ENCODE measurements at regions not wholly inside any gene's neighbourhood (a gene's known extent, or its start where the extent isn't known, plus 50 kb on each side); places are given as distances from the start of the nearest gene placed in this dataset.

DNA sequence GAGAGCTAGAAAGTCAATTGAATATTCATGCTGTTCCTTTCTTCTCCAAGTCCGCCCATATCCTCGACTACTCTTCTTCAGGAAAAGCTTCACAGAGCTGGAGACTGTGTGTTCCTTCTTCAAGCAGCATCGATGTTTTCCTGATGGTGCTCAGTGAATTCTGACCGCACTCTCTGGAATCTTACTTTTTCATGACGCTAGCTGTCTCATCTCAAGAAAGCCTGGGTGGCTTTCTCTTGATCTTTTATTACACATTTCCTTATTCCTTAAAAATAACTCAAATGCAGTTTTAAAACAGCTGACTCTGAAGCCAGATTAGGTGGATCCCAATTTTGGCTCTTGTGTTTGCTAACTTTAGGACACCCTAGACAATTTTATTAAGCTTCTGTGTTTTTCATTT, 1245.1 kb upstream of the LRRTM1 start:
- no peak for ATAC-seq
- H3K4me3 Mint-ChIP-seq: no peak overlapping the region
- H3K27ac Mint-ChIP-seq: no peak overlapping the region
- ChIA-PET CTCF (no interaction called here), POLR2A (interaction anchor here (0.7 kb wide), 1 partner anchor 1688 kb away, joined by 3 read pairs; no protein-coding TSS in a partner anchor)
- peaks cover 11% of the 10 kb centered on the region for H3K9me3 Mint-ChIP-seq (ENCODE audit: low read depth)
- no peaks in the 10 kb centered on the region for H3K4me1 Mint-ChIP-seq
- DNase-seq: no peak
- no peaks in the 10 kb centered on the region for H3K27me3 Mint-ChIP-seq
- intact Hi-C loops (cut with DNase I, micrococcal nuclease): no loop called here
- no peaks in the 10 kb centered on the region for H3K36me3 Mint-ChIP-seq (ENCODE audit: low read depth)

DNA sequence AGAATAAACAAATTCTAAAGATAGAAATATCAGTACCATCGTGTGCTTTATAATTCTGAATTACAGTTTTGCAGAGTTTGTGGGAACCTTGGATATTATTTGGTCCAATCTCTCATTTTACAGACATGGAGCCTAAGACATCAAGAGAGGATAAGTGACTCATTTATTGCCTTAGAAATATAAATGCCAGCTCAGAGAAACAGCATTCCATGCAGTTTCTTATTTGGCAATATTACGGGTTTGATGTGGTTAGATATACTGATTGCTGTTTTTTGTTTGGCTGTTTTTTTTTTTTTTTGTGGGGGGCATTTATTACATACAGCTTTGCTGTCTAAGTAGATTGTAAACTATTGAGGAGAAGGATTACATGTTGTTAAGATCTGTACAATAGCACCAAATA, 1241.1 kb upstream of the LRRTM1 start:
- H3K9me3 Mint-ChIP-seq (ENCODE audit: low read depth): peaks cover 9% of the 10 kb centered on the region
- DNase-seq (no peak), ATAC-seq (no peak)
- POLR2A ChIA-PET: no interaction called here
- no peak overlapping the region for H3K27ac Mint-ChIP-seq
- CTCF ChIA-PET: no interaction called here
- H3K36me3 Mint-ChIP-seq (ENCODE audit: low read depth): no peaks in the 10 kb centered on the region
- H3K4me3 Mint-ChIP-seq: no peak overlapping the region
- H3K4me1 Mint-ChIP-seq: no peaks in the 10 kb centered on the region
- intact Hi-C loops (cut with DNase I, micrococcal nuclease): no loop called here
- no peaks in the 10 kb centered on the region for H3K27me3 Mint-ChIP-seq

DNA sequence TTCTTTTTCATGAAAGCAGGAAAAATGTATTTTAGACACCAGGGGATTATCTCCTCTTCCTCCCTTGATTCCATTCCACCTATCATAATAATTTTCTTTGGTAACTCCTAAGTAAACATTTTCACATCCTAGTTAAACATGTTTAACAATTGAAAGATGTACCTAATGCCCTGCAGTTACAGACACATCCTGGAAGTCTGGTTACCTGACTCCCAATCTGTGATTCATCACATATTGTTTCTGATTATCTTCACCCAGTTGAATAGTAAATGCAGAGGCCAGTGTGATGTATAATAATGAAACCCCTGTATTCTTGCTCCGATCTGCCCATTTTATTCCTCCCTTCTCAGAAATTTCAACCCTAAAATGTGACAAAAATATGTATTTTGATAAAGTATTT, 1237.6 kb upstream of the LRRTM1 start:
- ATAC-seq (no peak), DNase-seq (no peak)
- Mint-ChIP-seq H3K9me3 (ENCODE audit: low read depth) (peaks cover 9% of the 10 kb centered on the region), H3K27ac (no peak overlapping the region), H3K27me3 (no peaks in the 10 kb centered on the region), H3K36me3 (ENCODE audit: low read depth) (no peaks in the 10 kb centered on the region), H3K4me3 (no peak overlapping the region), H3K4me1 (no peaks in the 10 kb centered on the region)
- ChIA-PET CTCF (no interaction called here), POLR2A (no interaction called here)
- intact Hi-C loops (cut with DNase I, micrococcal nuclease): no loop called here

DNA sequence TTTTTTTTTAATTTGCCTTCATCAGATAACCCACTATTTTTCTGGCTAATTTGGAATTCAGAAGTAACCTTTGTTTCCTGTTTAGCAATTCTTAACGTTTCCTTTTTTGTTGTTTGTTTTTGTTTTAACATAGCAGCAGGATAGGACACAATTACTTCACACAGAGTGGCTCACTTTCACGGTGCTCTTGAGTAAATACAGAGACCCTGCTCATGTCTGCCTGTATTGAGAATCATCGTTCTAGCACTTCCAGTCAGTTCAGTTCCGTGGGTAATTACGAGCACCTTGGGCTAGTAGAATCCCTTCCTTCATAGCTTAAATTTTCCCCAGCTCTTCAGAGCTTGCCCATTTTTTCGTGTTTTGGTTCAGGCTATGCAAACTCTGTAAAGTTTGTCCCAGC, 1225.4 kb upstream of the LRRTM1 start:
- DNase-seq (no peak), ATAC-seq (no peak)
- H3K27me3 Mint-ChIP-seq: no peaks in the 10 kb centered on the region
- no peaks in the 10 kb centered on the region for H3K36me3 Mint-ChIP-seq (ENCODE audit: low read depth)
- H3K4me1 Mint-ChIP-seq: no peaks in the 10 kb centered on the region
- POLR2A ChIA-PET: no interaction called here
- no peak overlapping the region for H3K4me3 Mint-ChIP-seq
- intact Hi-C loops (cut with DNase I, micrococcal nuclease): no loop called here
- H3K9me3 Mint-ChIP-seq (ENCODE audit: low read depth): peaks cover 9% of the 10 kb centered on the region
- no peak overlapping the region for H3K27ac Mint-ChIP-seq
- CTCF ChIA-PET: no interaction called here

DNA sequence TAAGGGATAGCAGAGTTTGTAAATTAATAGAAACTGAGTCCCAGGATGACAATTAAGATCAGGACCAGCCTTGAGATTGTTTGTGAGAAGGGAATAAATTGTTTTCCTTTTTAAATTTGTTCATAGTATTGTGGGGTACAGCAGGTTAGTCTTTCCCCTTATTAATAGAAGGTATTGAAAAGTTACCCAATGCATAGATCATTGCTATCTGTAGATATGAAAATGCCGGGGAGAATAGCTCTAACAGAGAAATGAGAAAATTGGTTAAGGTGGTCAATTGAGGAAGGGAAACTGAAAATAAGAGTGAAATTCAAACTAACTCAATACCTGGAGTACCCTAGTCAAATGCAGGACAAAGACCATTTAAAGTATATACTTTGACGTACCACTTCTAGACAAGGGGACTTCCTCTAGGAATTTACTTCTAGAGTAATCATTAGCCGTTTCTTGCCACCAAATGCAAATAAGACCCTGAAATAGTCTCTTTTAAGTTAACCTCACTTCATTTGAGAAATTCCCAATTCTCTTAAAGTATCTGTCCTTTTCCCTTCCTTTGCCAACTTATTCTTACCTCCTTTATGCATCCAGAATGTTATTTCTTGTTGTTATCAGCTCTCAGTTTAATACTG, 1224.4 kb upstream of the LRRTM1 start:
- Mint-ChIP-seq H3K4me3 (no peak overlapping the region), H3K4me1 (no peaks in the 10 kb centered on the region), H3K27me3 (no peaks in the 10 kb centered on the region), H3K36me3 (ENCODE audit: low read depth) (no peaks in the 10 kb centered on the region), H3K27ac (no peak overlapping the region), H3K9me3 (ENCODE audit: low read depth) (peaks cover 12% of the 10 kb centered on the region)
- ChIA-PET CTCF (no interaction called here), POLR2A (no interaction called here)
- DNase-seq: no peak
- intact Hi-C loops (cut with DNase I, micrococcal nuclease): no loop called here
- ATAC-seq: no peak

DNA sequence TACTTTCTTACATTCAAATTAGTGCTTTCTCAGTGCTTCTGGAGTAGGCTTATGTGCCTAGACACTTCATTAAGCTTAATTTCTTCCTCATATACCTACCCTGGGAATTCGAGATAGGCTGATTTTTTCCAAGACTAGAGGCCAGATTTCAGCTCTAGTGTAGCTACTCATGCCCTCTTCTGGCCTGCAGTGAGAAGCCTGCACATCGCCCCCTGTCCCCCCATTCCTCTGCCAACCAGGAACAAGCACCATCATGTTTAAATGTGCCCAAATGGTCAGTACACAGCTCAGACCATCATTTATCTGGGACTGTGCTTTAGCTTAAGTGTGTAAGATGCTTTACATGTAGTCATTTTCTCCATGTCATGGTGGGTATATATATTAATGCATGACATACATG, 1218.8 kb upstream of the LRRTM1 start:
- H3K36me3 Mint-ChIP-seq (ENCODE audit: low read depth): no peaks in the 10 kb centered on the region
- H3K27ac Mint-ChIP-seq: no peak overlapping the region
- DNase-seq (no peak), ATAC-seq (no peak)
- intact Hi-C loops (cut with DNase I, micrococcal nuclease): no loop called here
- ChIA-PET POLR2A (no interaction called here), CTCF (no interaction called here)
- H3K27me3 Mint-ChIP-seq: no peaks in the 10 kb centered on the region
- no peaks in the 10 kb centered on the region for H3K4me1 Mint-ChIP-seq
- no peak overlapping the region for H3K4me3 Mint-ChIP-seq
- H3K9me3 Mint-ChIP-seq (ENCODE audit: low read depth): peaks cover 19% of the 10 kb centered on the region

GRCh38 chr2:81513328-81513727, 1208.8 kb upstream of the LRRTM1 start:
- H3K27ac Mint-ChIP-seq: no peak overlapping the region
- H3K36me3 Mint-ChIP-seq (ENCODE audit: low read depth): no peaks in the 10 kb centered on the region
- CTCF ChIA-PET: no interaction called here
- peaks cover 14% of the 10 kb centered on the region for H3K9me3 Mint-ChIP-seq (ENCODE audit: low read depth)
- H3K4me1 Mint-ChIP-seq: no peaks in the 10 kb centered on the region
- no peaks in the 10 kb centered on the region for H3K27me3 Mint-ChIP-seq
- POLR2A ChIA-PET: no interaction called here
- DNase-seq (no peak), ATAC-seq (no peak)
- H3K4me3 Mint-ChIP-seq: no peak overlapping the region
- intact Hi-C loops (cut with DNase I, micrococcal nuclease): no loop called here

GRCh38 chr2:81505586-81505985, 1201.0 kb upstream of the LRRTM1 start:
- no peak overlapping the region for H3K27ac Mint-ChIP-seq
- intact Hi-C loops (cut with DNase I, micrococcal nuclease): no loop called here
- H3K9me3 Mint-ChIP-seq (ENCODE audit: low read depth): peaks cover 5% of the 10 kb centered on the region
- ChIA-PET CTCF (no interaction called here), POLR2A (no interaction called here)
- H3K27me3 Mint-ChIP-seq: no peaks in the 10 kb centered on the region
- no peaks in the 10 kb centered on the region for H3K4me1 Mint-ChIP-seq
- no peak overlapping the region for H3K4me3 Mint-ChIP-seq
- ATAC-seq (no peak), DNase-seq (no peak)
- H3K36me3 Mint-ChIP-seq (ENCODE audit: low read depth): no peaks in the 10 kb centered on the region

DNA sequence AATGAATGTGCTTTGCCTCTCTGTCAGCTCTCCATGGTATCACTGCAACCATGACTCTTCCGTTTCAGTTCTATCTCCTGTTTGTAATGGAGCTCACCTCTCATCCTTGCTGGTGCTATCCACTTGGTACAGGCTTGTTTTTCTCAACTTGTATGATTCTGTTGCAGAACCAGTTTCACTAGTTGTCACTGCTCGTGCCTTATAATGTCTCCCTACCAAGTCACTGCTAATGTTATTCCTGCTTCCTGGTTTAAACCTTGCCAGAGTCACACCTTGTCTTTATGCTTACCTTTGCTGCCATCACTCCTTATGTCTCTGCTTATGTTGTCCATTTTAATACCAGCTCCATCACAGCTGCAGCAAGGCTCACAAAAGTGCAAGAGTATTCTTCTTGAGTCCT, 1191.0 kb upstream of the LRRTM1 start:
- no peak overlapping the region for H3K4me3 Mint-ChIP-seq
- H3K36me3 Mint-ChIP-seq (ENCODE audit: low read depth): no peaks in the 10 kb centered on the region
- no peaks in the 10 kb centered on the region for H3K4me1 Mint-ChIP-seq
- ChIA-PET CTCF (no interaction called here), POLR2A (no interaction called here)
- no peaks in the 10 kb centered on the region for H3K27me3 Mint-ChIP-seq
- no peak overlapping the region for H3K27ac Mint-ChIP-seq
- intact Hi-C loops (cut with DNase I, micrococcal nuclease): no loop called here
- H3K9me3 Mint-ChIP-seq (ENCODE audit: low read depth): peaks cover 23% of the 10 kb centered on the region
- ATAC-seq: no peak
- DNase-seq: no peak

DNA sequence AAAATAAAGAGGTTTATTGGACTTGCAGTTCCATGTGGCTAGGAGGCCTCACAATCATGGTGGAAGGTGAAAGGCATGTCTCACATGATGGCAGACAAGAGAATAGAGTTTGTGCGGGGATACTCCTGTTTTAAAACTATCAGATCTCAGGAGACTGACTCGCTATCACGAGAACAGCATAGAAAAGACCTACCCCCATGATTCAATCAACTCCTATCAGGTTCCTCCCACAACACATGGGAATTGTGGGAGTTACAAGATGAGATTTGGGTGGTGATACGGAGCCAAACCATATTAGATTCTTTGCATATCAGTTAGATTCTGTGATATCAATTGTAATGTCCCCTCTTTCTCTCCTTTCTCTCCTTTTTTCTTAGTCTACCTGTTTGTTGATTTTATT, 1178.7 kb upstream of the LRRTM1 start:
- no peak overlapping the region for H3K27ac Mint-ChIP-seq
- peaks cover 1% of the 10 kb centered on the region for H3K36me3 Mint-ChIP-seq (ENCODE audit: low read depth)
- DNase-seq (no peak), ATAC-seq (no peak)
- ChIA-PET CTCF (no interaction called here), POLR2A (no interaction called here)
- no peak overlapping the region for H3K4me3 Mint-ChIP-seq
- no peaks in the 10 kb centered on the region for H3K4me1 Mint-ChIP-seq
- H3K9me3 Mint-ChIP-seq (ENCODE audit: low read depth): peaks cover 10% of the 10 kb centered on the region
- H3K27me3 Mint-ChIP-seq: no peaks in the 10 kb centered on the region
- intact Hi-C loops (cut with DNase I, micrococcal nuclease): no loop called here

GRCh38 chr2:81481994-81482368, 1177.4 kb upstream of the LRRTM1 start:
- H3K4me1 Mint-ChIP-seq: no peaks in the 10 kb centered on the region
- no peak overlapping the region for H3K4me3 Mint-ChIP-seq
- H3K36me3 Mint-ChIP-seq (ENCODE audit: low read depth): peaks cover 1% of the 10 kb centered on the region
- intact Hi-C loops (cut with DNase I, micrococcal nuclease): no loop called here
- ATAC-seq (no peak), DNase-seq (no peak)
- POLR2A ChIA-PET: no interaction called here
- CTCF ChIA-PET: no interaction called here
- no peak overlapping the region for H3K27ac Mint-ChIP-seq
- no peaks in the 10 kb centered on the region for H3K27me3 Mint-ChIP-seq
- H3K9me3 Mint-ChIP-seq (ENCODE audit: low read depth): peaks cover 14% of the 10 kb centered on the region

DNA sequence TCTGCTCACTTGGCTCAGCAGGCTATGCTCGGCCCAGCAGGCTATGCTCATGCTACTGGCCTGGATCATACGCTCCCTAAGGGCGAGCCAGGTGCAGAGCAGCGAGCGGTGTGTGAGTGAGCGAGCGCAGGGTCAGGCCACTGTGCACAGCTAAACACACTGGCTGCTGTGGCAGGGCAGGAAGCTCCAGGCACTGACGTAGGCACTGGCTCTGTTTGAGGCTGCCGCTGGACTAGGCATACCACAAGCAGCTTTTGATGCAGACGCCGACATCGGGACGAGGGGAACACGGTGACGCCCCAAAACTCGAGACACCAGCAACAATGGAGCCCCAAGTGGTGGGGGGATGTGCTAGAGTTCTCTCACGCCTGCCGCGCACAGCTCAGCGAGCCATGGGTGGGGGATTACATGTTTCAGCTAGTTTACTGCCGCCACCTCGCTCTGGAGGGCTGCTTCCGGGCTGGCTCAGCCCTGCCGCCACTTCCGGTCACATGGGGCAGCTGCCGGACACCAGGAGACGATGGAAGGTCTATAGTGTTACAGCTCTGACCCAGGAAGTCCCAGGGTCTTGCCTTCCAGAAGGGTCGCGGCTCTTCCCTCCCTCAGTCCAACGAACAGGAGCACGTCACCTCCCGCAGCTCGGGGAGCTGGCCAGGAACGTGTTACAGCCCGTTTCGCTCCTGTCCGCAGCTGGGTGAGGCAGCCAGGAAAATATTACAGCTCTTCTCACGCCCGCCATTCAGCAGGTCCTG, 1176.9 kb upstream of the LRRTM1 start:
- H3K4me1 Mint-ChIP-seq: no peaks in the 10 kb centered on the region
- CTCF ChIA-PET: no interaction called here
- H3K4me3 Mint-ChIP-seq: no peak overlapping the region
- no peak for DNase-seq
- H3K27me3 Mint-ChIP-seq: no peaks in the 10 kb centered on the region
- no peak for ATAC-seq
- POLR2A ChIA-PET: no interaction called here
- peaks cover 14% of the 10 kb centered on the region for H3K9me3 Mint-ChIP-seq (ENCODE audit: low read depth)
- intact Hi-C loops (cut with DNase I, micrococcal nuclease): no loop called here
- no peak overlapping the region for H3K27ac Mint-ChIP-seq
- peaks cover 1% of the 10 kb centered on the region for H3K36me3 Mint-ChIP-seq (ENCODE audit: low read depth)

DNA sequence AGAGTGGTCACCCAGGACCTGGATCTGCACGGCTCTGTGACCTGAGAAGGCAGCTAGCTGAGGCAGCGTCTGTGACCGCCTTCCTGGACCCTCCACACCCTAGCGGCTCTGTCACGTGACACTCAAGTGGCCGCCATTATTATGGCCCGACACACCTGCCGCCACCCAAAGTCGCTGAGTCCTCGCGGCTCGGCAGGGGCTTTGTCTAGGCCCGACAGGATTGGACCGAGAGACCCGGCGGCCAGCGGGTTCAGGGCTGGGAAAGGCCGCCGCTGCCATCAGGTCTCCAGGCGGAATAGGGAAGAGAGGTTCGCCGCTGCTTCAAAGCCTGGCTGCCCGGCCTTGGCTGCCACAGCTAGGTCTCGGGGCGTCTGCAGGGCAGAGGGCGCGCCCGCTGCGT, 1162.5 kb upstream of the LRRTM1 start:
- H3K36me3 Mint-ChIP-seq (ENCODE audit: low read depth): no peaks in the 10 kb centered on the region
- H3K27me3 Mint-ChIP-seq: no peaks in the 10 kb centered on the region
- no peak overlapping the region for H3K4me3 Mint-ChIP-seq
- H3K9me3 Mint-ChIP-seq (ENCODE audit: low read depth): peaks cover 23% of the 10 kb centered on the region
- ATAC-seq (no peak), DNase-seq (no peak)
- H3K4me1 Mint-ChIP-seq: no peaks in the 10 kb centered on the region
- intact Hi-C loops (cut with DNase I, micrococcal nuclease): no loop called here
- ChIA-PET POLR2A (no interaction called here), CTCF (no interaction called here)
- H3K27ac Mint-ChIP-seq: no peak overlapping the region

All from activated CD4-positive, alpha-beta T cell treated with anti-CD3 and anti-CD28 coated beads for 36 hours (primary cell).